NCI-H146 treated with DMSO at 0.1 percent for 48 hours (cell line): ENCODE measurements at regions not wholly inside any gene's neighbourhood (a gene's known extent, or its start where the extent isn't known, plus 50 kb on each side); places are given as distances from the start of the nearest gene placed in this dataset.

ENCODE experiments used
- DNase-seq: peaks from one replicate; lab custom pipeline; 2025; ENCODE audit not compliant: unreplicated experiment; lab: John Stamatoyannopoulos, UW

GRCh38 chr13:99652901-99653300 lies 151.6 kb downstream of the TM9SF2 start:
- DNase-seq: no peak

DNA sequence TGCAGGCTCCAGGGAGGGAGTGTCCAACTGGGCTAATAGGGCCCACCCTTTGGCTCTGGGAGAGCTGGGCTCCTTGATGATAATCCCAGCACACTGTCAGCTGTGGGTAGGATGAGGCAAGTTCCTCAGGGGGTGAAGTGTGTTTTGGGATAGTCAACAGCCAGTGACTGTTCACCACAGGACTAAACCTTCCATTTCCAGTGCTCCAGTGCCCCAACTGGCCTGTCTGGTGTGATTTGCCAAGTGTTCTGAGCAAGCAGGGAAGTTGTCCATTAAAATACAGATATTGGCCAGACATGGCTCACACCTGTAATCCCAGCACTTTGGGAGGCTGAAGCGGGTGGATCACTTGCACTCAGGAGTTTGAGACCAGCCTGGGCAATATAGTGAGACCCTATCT lies 150.9 kb downstream of the TM9SF2 start:
- DNase-seq: no peak

- no peak for DNase-seq
Measured at GRCh38 chr13:99651016-99651415, 149.7 kb downstream of the TM9SF2 start.

GRCh38 chr13:99650410-99650809 lies 149.1 kb downstream of the TM9SF2 start:
- no peak for DNase-seq

GRCh38 chr13:99648927-99649326 lies 147.7 kb downstream of the TM9SF2 start:
- no peak for DNase-seq

GRCh38 chr13:99648066-99648665 lies 146.9 kb downstream of the TM9SF2 start:
- DNase-seq: no peak

DNA sequence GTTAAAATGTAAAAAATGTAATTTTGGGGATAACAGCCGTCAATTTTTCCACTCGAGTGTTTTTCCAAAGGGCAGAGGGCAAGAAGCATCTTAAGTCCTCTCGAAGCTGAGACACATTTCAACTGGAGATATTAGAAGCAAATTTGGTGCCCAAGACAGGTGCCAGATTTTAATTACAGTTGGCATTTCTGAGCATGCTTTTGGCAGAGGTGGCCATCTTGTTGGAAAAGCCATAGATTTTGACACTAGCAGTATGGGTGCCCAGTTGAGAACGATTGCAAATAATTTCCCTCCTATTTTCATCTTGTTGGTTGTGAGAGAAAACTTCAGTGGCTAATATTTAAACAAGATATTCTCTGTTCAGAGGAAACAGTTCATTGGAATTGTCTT lies 146.3 kb downstream of the TM9SF2 start:
- no peak for DNase-seq

GRCh38 chr13:99646866-99647595 lies 145.8 kb downstream of the TM9SF2 start:
- no peak for DNase-seq

DNA sequence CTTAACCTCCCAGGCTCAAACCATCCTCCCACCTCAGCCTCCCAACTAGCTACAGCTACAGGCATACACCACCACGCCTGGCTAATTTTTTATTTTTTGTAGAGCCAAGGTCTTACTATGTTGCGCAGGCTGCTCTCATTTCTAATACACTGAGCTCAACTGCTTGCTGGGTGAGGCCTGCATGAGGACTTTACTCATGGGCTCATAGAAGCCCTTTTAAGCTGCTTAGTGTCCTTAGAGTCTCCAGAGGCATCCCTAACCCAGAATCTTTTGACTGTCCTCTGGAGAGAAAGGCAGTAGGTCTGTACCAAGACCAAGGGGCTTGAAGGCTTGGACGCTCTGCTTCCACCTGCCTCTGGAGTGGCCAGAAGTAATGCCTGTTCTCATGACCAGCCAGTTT lies 141.6 kb downstream of the TM9SF2 start:
- DNase-seq: no peak

DNA sequence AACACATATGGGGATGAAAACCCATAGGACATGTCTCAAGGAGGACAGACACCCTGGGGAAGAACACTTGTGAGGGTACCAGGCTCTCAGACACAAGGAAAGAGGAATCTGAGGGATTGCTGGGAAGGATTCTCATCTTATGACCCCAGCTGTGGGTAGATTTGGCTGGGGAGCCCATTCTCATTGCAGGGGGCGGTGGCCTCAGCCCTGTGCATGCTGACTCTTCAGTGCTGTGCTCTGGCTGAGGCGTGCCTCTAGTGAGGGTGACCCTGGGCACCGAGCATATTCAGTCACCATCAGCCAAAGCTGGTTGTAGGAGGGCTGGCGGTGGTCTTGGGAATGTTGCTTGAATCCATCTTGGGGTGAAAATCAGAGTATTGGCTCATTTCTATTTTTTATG lies 140.7 kb downstream of the TM9SF2 start:
- DNase-seq: no peak

- no peak for DNase-seq
Measured at GRCh38 chr13:99640260-99640659, 139.0 kb downstream of the TM9SF2 start.

DNA sequence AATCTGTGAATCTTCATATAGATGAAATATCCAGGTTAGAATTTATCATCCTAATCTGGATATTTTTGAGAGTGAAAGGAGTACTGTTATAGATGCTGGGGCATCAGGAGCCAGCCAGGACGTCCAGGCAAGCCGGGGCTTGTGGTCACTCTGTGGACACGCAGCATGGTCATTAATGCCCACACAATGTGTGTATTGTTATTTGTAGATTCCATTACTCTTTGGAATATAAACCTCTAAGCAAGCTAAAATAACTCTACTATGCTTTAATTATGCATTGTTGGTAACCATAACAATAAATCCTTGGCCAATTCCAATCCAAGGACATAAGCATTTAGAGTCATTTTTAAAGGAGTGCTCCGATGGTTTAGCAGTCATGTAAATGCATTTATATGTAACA lies 137.9 kb downstream of the TM9SF2 start:
- DNase-seq: no peak

GRCh38 chr13:99636728-99637353 lies 135.6 kb downstream of the TM9SF2 start:
- no peak for DNase-seq

DNA sequence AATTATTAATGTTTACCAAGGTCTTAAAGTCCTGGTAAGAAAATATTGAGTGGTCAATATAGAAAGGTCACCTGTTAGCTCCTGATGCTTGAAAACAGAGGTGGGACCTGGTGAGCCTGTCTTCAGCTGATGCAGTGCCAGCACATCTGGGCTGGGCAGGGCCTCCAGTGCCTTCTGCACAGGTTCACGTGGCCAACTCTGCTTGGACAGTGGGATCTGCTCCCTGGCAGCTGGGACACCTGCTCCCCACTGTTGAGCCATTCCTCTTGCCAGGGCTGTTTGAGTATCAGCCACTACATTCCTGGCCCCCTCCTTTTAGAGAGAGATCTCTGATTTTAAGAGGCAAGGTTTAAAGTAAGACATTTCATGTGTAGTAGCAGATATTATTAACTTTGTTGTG lies 135.0 kb downstream of the TM9SF2 start:
- no peak for DNase-seq

- no peak for DNase-seq
Measured at GRCh38 chr13:99634672-99635071, 133.4 kb downstream of the TM9SF2 start.

DNA sequence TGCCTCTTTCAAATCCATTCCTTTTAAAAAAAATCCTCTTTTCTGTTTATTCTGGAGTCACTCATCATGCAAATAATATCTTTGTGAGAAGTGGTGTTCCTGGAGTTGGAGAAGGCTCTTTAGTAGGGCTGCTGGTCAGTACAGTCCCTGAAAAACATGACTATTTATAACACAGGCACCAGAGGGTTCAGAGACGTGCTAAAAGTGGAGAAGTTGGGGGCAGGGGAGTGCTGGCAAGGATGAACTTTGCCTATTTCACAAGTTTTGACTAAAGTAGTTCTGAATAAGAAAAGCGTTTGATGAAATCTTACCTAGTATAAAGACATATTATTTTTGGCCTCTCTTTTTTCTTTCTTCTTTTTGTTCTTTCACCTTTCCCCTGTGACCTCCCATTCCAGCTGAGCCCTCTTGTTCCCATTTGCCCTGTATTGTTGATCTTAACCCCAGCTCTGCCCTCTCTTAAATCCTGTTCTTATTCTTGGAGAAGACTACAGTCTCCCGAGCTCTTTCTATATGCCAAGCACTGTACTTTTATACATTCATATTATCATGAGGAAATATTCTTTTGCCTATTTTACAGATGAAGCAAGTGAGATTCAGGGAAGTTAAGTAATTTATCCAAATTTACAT lies 129.1 kb downstream of the TM9SF2 start:
- DNase-seq: no peak

GRCh38 chr13:99629641-99630040 lies 128.4 kb downstream of the TM9SF2 start:
- no peak for DNase-seq

DNA sequence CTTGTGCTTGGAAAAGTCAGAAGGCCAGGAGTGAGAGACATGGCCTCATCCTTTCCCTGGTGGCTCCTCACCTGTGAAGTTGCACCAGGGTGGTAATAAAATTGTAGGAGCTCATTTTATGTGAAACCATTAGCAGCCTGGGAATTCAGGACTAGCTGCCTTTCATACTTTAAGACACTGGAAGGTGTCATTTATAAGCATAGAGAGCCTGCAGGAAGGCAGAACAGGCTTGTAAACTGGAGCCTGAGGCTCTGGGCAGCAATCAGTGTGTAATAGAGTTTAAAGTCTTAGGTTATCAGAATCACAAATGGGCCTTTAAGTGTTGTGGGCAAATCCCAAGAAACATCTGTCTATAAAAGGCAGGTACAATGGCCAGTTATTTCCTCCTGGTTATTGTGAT lies 127.2 kb downstream of the TM9SF2 start:
- no peak for DNase-seq

DNA sequence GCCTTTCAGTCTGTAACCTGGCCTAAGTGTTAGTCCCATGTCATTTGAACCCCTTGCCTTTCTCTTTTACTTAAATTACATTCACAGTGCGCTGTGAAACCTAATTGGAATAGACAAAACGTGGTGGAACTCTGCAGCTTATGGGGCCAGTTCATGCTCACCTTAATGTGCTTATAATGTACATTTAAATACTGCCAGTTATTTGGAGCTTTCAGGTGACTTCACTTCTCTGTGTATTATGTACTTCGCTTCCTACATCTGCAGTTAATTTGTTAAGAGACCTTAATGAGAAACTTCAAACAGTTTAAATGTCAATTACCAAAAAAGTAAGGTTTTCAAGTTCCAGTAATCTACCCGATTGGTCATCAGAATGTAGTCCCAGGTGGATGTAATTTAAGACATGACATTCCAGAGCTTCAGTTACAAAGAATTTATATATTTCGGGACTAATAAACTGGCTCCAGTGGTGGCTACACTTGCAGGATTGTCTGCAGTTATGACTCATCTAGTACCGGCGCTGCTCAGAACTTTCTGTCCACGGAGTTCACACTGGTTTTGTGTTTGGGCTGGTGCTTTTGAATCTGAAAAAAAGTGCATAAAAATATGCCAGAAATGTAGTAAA lies 125.3 kb downstream of the TM9SF2 start:
- DNase-seq: no peak

- no peak for DNase-seq
Measured at GRCh38 chr13:99624936-99625540, 123.8 kb downstream of the TM9SF2 start.

DNA sequence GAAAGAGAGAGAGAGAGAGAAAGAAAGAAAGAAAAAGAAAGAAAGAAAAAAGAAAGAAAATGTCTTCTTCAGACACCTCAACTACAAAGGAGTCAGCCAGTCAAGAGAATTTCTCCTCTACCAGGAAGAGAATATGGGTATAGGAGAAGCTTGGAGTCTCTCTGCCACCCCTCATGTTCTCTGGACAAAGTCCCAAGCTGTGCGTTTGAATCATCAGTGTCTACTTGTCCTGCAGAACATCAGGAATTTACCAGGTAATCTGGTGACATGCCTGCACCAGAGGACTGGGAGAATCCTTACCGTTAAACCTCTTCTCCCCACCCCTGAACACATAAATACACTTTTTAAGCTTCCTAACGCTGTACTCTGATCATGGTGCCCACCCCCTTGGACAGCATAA lies 119.5 kb downstream of the TM9SF2 start:
- DNase-seq: no peak
